AG09319 (cell line): ENCODE measurements at regions not wholly inside any gene's neighbourhood (a gene's known extent, or its start where the extent isn't known, plus 50 kb on each side); places are given as distances from the start of the nearest gene placed in this dataset.

Experiments used
- DNase-seq: peaks from one replicate; pipeline ENCODE4 v3.0.0-alpha.2; 2010; ENCODE audit warnings: low read depth; ENCODE audit errors: extremely low read depth
- TF ChIP-seq, protein P1 (sequence below): IDR thresholded peaks from 2 replicates; pipeline ENCODE4 v1.5.1; 2011; ENCODE audit warnings: low read depth, mild to moderate bottlenecking, inconsistent platforms, low read length, moderate library complexity

GRCh38 chr2:143965493-143966164 lies 554.3 kb downstream of the ZEB2 start:
- TF ChIP-seq, protein P1, sequence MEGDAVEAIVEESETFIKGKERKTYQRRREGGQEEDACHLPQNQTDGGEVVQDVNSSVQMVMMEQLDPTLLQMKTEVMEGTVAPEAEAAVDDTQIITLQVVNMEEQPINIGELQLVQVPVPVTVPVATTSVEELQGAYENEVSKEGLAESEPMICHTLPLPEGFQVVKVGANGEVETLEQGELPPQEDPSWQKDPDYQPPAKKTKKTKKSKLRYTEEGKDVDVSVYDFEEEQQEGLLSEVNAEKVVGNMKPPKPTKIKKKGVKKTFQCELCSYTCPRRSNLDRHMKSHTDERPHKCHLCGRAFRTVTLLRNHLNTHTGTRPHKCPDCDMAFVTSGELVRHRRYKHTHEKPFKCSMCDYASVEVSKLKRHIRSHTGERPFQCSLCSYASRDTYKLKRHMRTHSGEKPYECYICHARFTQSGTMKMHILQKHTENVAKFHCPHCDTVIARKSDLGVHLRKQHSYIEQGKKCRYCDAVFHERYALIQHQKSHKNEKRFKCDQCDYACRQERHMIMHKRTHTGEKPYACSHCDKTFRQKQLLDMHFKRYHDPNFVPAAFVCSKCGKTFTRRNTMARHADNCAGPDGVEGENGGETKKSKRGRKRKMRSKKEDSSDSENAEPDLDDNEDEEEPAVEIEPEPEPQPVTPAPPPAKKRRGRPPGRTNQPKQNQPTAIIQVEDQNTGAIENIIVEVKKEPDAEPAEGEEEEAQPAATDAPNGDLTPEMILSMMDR, result no peak
- no peak for DNase-seq

GRCh38 chr2:143964891-143965290 lies 555.0 kb downstream of the ZEB2 start:
- TF ChIP-seq, protein P1, result no peak

DNA sequence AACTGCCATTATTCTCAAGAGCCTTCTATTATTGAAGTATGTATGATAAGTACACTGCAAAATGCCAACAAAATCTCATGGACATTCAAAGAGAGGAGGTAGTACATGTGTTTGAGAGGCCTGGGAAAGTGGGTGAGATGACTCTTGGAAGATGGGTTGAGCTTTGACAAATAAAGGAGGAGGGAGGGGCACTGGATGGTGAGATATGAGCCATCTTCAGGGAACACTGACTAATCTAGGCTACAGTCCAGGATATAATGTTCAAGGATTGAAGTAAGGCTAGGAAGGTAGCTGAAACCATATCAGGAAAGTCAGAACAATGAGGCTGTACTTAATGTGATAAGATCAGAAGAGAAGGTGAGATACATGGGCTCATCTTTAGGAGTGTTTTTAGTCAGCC lies 559.7 kb downstream of the ZEB2 start:
- DNase-seq, result no peak
- TF ChIP-seq, protein P1, result no peak

More at GRCh38 chr2:143964891-143965290, 555.0 kb downstream of the ZEB2 start:
- DNase-seq, result no peak

DNA sequence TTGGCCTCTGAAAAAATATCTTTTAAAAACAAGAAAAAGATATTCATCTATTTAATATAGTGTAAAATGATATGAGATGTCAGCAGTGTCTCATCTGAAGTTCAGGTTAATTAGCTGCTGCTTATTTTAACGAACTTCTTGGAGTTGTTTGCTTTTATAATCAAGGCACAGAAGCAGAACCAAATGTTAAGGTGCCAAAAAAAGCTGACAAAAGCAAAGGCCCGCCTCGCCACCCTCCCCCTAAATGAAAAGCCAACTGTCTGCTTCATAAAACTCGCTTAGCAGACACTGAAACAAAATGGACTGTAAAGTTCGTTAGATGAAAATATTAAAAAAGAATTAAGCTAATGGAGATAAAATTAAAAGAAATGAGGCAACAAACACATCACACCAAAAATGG lies 562.6 kb downstream of the ZEB2 start:
- no peak for DNase-seq
- TF ChIP-seq, protein P1, result no peak

DNA sequence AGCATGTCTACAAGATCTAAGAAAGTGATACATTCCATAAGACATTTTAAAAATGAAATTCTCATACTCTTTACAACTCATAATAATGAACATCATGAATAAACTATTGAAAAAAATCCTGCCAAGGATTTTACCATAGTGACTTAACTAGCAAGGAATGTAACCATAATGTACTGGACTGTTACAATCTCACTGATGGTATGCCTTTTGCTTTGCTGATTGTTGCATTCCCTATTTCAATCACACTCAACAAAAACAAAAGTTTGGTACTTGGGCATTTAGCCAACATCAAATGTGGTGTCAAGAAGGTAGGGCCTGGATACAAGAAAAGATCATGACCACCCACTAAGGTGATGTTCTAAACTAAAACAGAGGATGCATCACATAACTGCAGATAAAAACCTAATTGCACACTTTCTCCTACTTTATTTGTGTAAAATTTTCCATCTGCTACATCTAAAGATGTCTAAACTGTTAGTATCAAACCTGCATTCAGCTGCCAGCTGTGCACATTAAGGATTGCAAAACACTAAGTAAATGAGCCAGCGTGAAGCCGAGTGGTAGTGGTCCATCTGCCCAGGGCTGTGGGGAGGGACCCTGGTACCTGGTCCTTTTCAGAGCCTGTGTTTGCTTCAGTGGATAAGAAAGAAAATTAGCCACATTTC lies 564.4 kb downstream of the ZEB2 start:
- TF ChIP-seq, protein P1, result no peak
- no peak for DNase-seq

DNA sequence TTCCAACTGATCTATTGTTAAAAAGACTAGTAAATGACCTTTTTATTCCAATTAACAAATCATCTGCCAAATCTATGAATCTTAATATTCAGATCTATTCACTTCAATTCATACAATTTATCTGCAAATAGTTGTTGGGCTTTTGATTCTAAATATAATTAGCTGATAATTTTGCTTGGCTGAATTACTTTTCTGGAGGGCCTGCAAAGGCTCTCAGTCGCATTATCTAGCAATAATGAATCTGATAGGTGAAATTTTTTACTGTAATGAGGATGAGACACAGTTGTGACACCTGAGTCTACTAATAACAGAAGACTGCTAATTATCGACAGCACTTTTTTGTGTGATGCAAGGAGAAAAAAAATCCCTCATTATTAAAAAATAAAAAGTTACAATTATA lies 565.1 kb downstream of the ZEB2 start:
- no peak for DNase-seq
- TF ChIP-seq, protein P1, result no peak

- TF ChIP-seq, protein P1, result no peak
Measured at GRCh38 chr2:143954186-143954585, 565.7 kb downstream of the ZEB2 start.

More at GRCh38 chr2:143954186-143954585, 565.7 kb downstream of the ZEB2 start:
- no peak for DNase-seq
